Heart right ventricle (tissue), 16 donors: ENCODE measurements at regions not wholly inside any gene's neighbourhood (a gene's known extent, or its start where the extent isn't known, plus 50 kb on each side); places are given as distances from the start of the nearest gene placed in this dataset.

Experiments
- ATAC-seq, 8 donors: fragments of 200-7000 bp; cut with Tn5 transposase; one replicate each; pipeline ENCODE4 v1.9.1; 2020; ENCODE audit warnings: mild to moderate bottlenecking in 8 of 8, moderate library complexity in 8 of 8, moderate number of reproducible peaks in 1 of 8
- DNase-seq, 2 donors: peaks; one replicate each; pipeline ENCODE4 v3.0.0-alpha.2; 2020
- H3K27ac ChIP-seq, 10 donors: fragments of 200-600 bp; sonication (generic) in 2 of 10; one replicate each; pipeline versions ENCODE4 v1.5.0 to v1.8.0; 2020 to 2022; ENCODE audit warnings: mild to moderate bottlenecking in 3 of 10
- H3K27me3 ChIP-seq, 7 donors: fragments of 200-600 bp; one replicate each; pipeline ENCODE4 v1.8.0; 2021 to 2022; ENCODE audit warnings: mild to moderate bottlenecking in 2 of 7
- H3K36me3 ChIP-seq, 9 donors: fragments of 200-600 bp; sonication (generic) in 1 of 9; one replicate each; pipeline versions ENCODE4 v1.5.0 to v1.8.0; 2020 to 2022; ENCODE audit warnings: mild to moderate bottlenecking in 2 of 9
- H3K4me1 ChIP-seq, 9 donors: fragments of 200-600 bp; sonication (generic) in 1 of 9; one replicate each; pipeline versions ENCODE4 v1.5.0 to v1.8.0; 2020 to 2022; ENCODE audit warnings: mild to moderate bottlenecking in 4 of 9
- H3K4me3 ChIP-seq, 10 donors: fragments of 200-600 bp; sonication (generic) in 2 of 10; one replicate each; pipeline versions ENCODE4 v1.5.0 to v1.8.0; 2020 to 2022; ENCODE audit warnings: mild to moderate bottlenecking in 7 of 10, moderate library complexity in 2 of 10
- H3K9me3 ChIP-seq, 11 donors: fragments of 200-600 bp in 10 of 11; sonication (generic) in 2 of 11; one replicate each; pipeline versions ENCODE4 v1.5.0 to v1.8.0; 2013 to 2022; ENCODE audit warnings: mild to moderate bottlenecking in 2 of 11, control low read depth in 1 of 11, moderate library complexity in 1 of 11
- CTCF ChIP-seq, 9 donors: fragments of 200-600 bp; sonication (generic) in 2 of 9; IDR thresholded peaks; one replicate each; pipeline versions ENCODE4 v1.5.0 to v1.8.0; 2021 to 2022; ENCODE audit warnings: antibody characterized with exemption in 9 of 9, mild to moderate bottlenecking in 5 of 9, moderate library complexity in 1 of 9
- WGBS, 2 donors: extraction: QIAGEN DNeasy Blood & Tissue Kit; methylation state at CpG; one replicate each; pipeline ENCODE4 v1.1.7; 2013; ENCODE audit warnings: inconsistent platforms in 1 of 2; 5-methylcytosine and 5-hydroxymethylcytosine counted together
- intact Hi-C, 10 donors: fragments of 100-400 bp; cut with DNase I; formaldehyde crosslinking; loops; one replicate each; pipeline versions ENCODE4 v1.11.1 to v1.14.2; 2022
- donor health status: Arrhythmogenic right ventricular cardiomyopathy.
- donor health status: ischemic (EF 13 %, LVEDD 7.1; RV severe dilation, severe dysfunction).
- donor health status: healthy with polysubstance abuse.
- donor health status: DM: no; HTN: yes; CAD: no.
- donor health status: DM: no; HTN: no; CAD: no.
- donor health status: ischemic (EF 25% LVEDD 6.9; RV normal size, moderate dysfunction).
- donor health status: ischemic (EF 25% LVEDD 5.7; RV mildly dilated, moderate dysfunction).
- donor health status: healthy.
- donor health status: DM: yes; HTN: yes; CAD: no.
- donor health status: Ischemic cardiomyopathy.
- donor health status: ischemic (EF 35%, LVEDD 5.7; RV mildly dilated, moderate dysfunction).
- donor health status: nonischemic (EF 11% LVEDD 7.7; RV severe dilation, severe dysfunction).
- donor health status: DM: yes; HTN: yes; CAD: no.
- donor health status: PGD.
- donor health status: ischemic (EF 29% LVEDD 5.4; RV normal size, mild dysfunction).
- donor health status: nonischemic (EF 23%, LVEDD 6.1; RV moderate dilation, normal function).

DNA sequence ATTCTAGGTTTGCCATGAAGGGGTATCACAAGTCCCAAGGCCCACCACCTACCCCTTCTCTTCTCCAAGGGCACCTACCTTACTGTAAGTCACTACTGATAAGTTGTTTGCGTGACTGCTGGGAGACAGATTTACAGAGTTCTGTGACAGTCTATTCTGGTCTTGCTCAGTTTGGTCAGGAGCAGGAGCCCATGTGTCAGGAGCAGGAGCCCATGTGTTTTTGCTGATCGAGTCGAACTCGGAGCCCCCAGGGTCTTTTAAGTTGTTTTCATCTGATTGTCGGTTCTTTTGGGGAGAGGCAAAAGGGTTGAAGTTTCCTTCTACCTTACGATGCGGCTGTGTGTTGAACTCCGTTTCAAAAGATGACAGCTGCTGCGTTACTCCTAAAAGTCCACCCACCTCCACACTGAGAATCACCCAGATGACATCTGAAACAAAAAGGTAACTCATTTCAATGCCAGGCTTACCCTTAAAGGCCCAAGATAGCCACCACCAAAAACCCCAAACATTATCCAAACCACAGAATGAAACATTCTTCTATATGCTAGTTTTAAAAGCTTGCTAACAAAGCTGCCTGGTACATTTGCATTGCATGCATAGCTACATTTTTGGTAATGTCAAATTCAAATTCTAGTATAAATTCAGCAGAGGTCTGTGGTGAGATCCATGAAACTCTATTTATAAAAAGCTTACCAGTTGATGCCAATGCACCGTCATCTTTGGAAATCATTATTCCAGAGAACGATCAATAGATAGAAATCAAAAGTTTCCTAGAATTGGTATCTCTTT, 50.5 kb upstream of the SPDEF start:
- no peak overlapping the region for H3K4me3 ChIP-seq
- no peak overlapping the region for H3K27ac ChIP-seq
- DNase-seq, result no peak
- H3K9me3 ChIP-seq, result no peaks in the 10 kb centered on the region
- no peaks in the 10 kb centered on the region for H3K27me3 ChIP-seq
- peaks cover 0 to 49% (median 7%) of the 10 kb centered on the region in 9 donors for H3K36me3 ChIP-seq
- no peak for TF ChIP-seq CTCF (IDR thresholded peaks at IDR 0.05)
- intact Hi-C loops, result loop anchor here in 8 of 10 donors (5.0 to 10.0 kb wide), 7 partner anchors 79 to 442 kb away; partner anchors contain the start of genes PACSIN1 (in 2 of the 8), RPS10 (in 1 of the 8) and SMIM29 (in 1 of the 8)
- WGBS, 2 donors, result 92% methylated on average over 11 of the region's 11 CpGs
- H3K4me1 ChIP-seq, result peaks cover 3 to 46% (median 31%) of the 10 kb centered on the region in 9 donors
- no peak for ATAC-seq
